ENCODE measurements at regions not wholly inside any gene's neighbourhood (a gene's known extent, or its start where the extent isn't known, plus 50 kb on each side); places are given as distances from the start of the nearest gene placed in this dataset.

GRCh38 chr6:154596701-154597100 is 86.2 kb upstream of the CNKSR3 start:
- Mint-ChIP-seq H3K4me1 (peaks cover 30 to 47% of the 10 kb centered on the region in 2 experiments), H3K36me3 (ENCODE audit: insufficient read depth in 1 of 3, low read depth in 3 of 3) (no peaks in the 10 kb centered on the region), H3K27me3 (ENCODE audit: low read depth) (no peaks in the 10 kb centered on the region), H3K9me3 (no peaks in the 10 kb centered on the region; a peak in 2 of 5 replicates), H3K4me3 (no peak overlapping the region), H3K27ac (peak overlapping the region; percentile 45 to 49 (median 48); a peak in 3 of 7 replicates)
- H3K27ac ChIP-seq (ENCODE audit: insufficient read length, low read depth, low read length): no peak overlapping the region
- no peak overlapping the region for H2BK5ac ChIP-seq (ENCODE audit: insufficient read length, low read length)
- no peak overlapping the region for H2AK5ac ChIP-seq (ENCODE audit: insufficient read length, low read length)
- no peak overlapping the region for H2AFZ ChIP-seq (ENCODE audit: low read length)
- H3K18ac ChIP-seq (ENCODE audit: insufficient read length, low read depth, low read length): no peak overlapping the region
- H2BK15ac ChIP-seq (ENCODE audit: low read depth, low read length): no peak overlapping the region
- H3K56ac ChIP-seq (ENCODE audit: insufficient read length, low read depth, low read length): no peak overlapping the region
- H2BK12ac ChIP-seq (ENCODE audit: insufficient read length, low read depth, low read length): no peak overlapping the region
- no peaks in the 10 kb centered on the region for H3K9me3 ChIP-seq (ENCODE audit: control insufficient read depth, low read depth, low read length)
- no peak overlapping the region for H3K14ac ChIP-seq (ENCODE audit: insufficient read depth, low read length)
- H3K9ac ChIP-seq (ENCODE audit: extremely low read depth, insufficient read length, low read length): no peak overlapping the region
- no peak overlapping the region for H3K4ac ChIP-seq (ENCODE audit: low read depth, low read length)
- no peaks in the 10 kb centered on the region for H4K20me1 ChIP-seq (ENCODE audit: control insufficient read depth, insufficient read depth, insufficient read length)
- H3K79me2 ChIP-seq (ENCODE audit: insufficient read depth, low read length): no peaks in the 10 kb centered on the region
- no peak overlapping the region for H2BK120ac ChIP-seq (ENCODE audit: low read depth, low read length, poor library complexity, severe bottlenecking)
- no peak overlapping the region for H3K4me2 ChIP-seq (ENCODE audit: insufficient read depth, insufficient read length, low read length)
- H4K5ac ChIP-seq (ENCODE audit: insufficient read length, low read depth, low read length): no peak overlapping the region
- no peaks in the 10 kb centered on the region for H3K23me2 ChIP-seq (ENCODE audit: insufficient read length, low read depth, low read length, poor library complexity, severe bottlenecking)
- no peaks in the 10 kb centered on the region for H3K27me3 ChIP-seq (ENCODE audit: insufficient read depth, low read length)
- H3K23ac ChIP-seq (ENCODE audit: insufficient read length, low read depth, low read length): no peak overlapping the region
- TF ChIP-seq CTCF (conservative IDR thresholded peaks at IDR 0.05): no peak
- H3K79me1 ChIP-seq (ENCODE audit: insufficient read depth, low read depth, low read length, poor library complexity, severe bottlenecking): no peaks in the 10 kb centered on the region
- H3K4me1 ChIP-seq (ENCODE audit: insufficient read depth, low read length): no peaks in the 10 kb centered on the region
- WGBS (ENCODE audit: extremely low coverage, insufficient read length, low lambda C conversion rate): no CpG with 5 or more reads among the region's 2 CpGs
- no peak overlapping the region for H4K8ac ChIP-seq (replicated peaks; ENCODE audit: insufficient read length, low read depth, low read length)
- no peak overlapping the region for H2BK20ac ChIP-seq (ENCODE audit: low read depth, low read length, poor library complexity, severe bottlenecking)
- no peak overlapping the region for H3T11ph ChIP-seq (ENCODE audit: low read length)
- DNase-seq: no peak
- H4K91ac ChIP-seq (ENCODE audit: insufficient read length, low read depth, low read length): no peak overlapping the region

Data from H9 (cell line).